ENCODE measurements at regions not wholly inside any gene's neighbourhood (a gene's known extent, or its start where the extent isn't known, plus 50 kb on each side); places are given as distances from the start of the nearest gene placed in this dataset.

DNA sequence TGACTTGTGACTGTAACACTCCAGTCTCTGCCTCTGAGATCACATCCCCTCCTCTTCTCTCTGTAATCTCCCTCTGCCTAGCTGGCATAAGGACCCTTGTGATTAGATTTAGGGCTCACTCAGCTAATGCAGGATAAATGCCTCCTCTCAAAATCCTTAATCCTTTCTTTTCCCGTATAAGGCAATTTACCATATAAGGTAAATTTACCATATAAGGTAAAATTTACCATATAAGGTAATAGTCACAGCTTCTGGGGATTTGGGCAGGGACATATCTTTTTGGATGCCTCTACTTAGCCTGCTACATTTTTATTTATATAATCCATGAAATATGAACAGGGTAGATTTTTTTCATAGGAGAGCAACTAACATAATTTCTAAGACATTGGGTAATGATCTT is 318.0 kb upstream of the PUM3 start:
- no peak for DNase-seq

DNA sequence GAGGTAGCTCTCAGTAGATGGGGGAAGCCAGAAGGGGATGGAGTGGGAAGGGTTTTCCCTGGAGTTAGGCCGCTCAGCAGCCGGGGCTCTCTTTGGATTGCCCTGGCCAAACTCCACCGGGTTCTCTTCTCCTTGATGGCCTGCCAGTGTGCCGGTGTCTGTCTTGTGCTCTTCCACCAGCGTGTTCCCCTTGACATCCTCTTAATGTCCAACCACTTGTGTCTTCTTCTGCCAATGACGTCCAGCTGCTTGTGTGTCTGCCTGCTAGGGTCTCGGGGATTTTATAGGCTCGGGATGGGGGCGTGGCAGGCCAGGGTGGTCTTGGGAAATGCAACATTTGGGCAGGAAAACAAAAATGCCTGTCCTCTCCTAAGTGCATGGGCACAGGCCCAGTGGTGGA is 313.1 kb upstream of the PUM3 start:
- no peak for DNase-seq

DNA sequence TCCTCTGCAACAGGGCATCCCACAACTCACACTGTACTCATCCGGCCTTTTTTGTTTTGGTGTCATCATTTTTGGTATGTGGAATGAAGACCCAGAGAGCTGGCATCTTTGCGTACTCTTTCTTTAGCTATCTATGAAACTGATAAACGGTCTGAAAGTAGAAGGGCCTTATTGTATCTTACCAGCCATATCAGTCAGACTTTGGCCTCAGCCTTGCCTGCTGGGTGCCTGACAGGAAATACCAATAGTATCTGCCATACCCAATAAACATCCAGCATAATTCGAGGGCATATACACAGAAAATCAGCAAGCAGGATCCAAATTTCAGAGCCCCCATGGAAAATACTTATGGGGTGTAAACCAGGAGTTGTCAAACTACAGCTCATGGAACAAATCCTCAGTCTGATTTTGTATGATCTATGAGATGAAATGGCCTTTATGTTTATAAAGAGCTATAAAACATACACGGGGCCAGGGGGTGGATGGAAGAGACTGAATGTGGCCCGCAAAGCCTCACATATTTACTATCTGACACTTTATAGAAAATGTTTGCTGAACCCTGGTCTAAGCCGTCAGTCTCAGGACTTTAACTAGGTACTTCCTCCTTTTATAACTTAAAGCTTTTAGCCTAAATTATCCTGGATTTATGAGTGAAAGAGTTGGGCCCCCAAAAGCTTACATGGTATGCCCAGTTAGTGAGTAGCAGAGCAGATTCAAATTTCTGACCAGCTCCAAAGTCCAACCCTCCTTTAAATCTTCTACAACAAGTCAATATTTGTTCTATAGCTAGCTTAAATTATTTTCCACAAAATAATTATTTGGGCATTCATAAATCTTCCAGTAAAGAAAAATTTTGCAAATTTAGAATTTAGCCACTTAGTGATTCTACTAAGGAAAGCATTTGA is 308.0 kb upstream of the PUM3 start:
- DNase-seq: no peak

DNA sequence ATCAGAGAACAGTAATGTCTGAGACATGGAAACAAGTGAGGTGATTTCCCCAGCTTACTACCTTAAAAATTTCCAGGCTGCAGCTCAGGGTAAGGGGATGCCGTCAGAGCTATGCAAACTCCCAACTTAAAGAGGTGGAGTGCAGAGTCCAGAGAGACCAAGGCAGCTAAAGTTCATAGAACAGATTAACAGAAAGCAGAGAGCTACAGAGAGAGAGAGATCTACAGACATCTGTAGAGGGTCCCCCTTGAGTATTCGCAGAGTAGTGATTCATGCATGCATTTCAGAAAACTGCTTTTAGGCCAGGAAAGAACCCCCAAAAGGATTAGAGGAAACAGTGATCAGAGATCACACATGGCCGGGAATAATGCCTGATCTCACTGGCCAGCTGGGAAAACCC is 306.2 kb upstream of the PUM3 start:
- DNase-seq: peak; percentile 40

DNA sequence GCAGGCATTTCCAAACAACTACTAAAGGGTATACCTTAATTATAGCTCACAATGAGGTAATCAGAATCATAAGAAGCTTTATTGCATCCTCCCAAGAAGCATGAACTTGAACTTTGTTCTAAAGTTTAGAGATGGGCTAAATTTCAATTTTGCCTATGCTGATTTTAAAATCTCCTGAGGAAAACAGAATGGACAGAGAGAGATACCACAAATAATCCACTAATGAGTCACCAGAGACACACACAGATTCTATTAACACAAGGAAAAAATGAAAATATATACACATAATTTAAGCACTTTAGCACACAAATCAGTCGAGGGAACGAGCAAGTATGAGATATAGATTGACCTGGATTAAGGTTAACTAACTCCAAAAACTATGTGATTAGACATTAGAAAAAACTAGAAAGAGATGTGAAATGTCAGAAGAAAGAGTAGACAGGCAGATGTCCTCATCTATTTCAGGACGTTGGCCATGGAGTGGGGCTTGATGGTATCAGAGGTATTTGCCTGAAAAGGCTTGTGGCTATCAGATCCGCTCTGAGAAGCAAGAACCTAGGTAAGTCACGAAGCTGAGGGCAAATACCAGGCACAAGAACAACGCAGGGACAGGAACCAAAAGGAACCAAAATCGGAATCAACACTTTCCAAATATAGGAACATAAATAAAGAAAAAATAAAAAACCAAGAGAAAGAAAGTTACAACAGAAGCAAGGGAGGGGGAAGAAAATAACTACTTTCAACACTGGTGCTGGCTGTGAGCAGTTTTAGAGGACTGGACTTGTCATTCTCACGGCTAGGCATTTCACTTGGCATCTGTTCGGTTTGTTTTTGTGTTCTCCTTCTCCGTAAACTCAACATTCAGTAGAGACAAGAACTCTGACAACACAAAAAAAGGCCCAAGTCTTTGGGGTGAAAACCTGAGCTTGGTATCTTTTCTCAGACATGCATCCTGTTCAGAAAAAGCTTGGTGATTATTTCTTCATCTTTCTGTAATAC is 294.6 kb upstream of the PUM3 start:
- DNase-seq: no peak

DNA sequence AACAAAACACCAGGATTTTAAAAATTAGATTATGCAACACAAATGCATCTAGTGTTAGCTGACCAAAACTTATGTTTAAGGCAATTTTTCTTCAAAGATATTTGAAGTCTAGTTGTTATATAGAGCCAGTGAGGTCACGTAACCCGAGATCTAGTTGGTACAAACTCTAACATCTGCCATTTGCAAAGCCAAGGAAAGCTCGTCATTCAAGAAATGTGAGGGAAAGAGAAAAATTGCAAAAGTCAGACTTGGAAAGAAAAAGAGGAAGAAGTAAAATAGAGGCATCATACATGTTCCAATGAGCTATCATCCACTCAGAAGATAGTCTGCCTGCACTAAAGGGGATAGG is 293.4 kb upstream of the PUM3 start:
- no peak for DNase-seq

DNA sequence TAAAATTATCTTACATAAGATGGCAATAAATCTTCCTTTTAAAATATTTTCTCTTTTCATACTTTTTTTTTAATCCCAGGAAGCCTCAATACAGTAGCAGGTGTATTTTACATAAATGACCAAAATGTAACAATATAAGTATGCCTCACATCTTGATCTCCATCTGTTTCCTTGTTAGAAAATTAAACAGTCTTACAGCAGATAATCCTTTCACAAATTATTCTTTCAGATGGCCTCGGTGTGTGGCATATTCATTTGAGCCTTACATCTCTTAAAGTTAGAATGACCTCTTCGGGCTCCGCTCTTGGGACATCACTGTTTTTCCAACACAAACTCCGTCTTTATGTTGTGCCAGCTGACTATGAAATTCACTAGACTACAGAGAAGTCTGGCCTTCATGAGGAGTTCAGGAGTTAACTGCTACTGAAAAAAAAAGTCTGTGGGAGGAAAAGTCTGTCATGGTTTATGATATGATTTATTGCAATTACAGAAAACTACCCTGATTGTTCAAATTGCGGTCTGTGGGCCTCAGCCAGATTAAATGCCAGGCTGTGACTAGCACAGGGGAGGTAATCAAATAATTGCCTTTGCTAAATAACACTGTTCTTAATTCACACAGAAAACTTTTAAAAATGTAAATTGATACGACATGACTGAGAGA is 292.9 kb upstream of the PUM3 start:
- DNase-seq: no peak

DNA sequence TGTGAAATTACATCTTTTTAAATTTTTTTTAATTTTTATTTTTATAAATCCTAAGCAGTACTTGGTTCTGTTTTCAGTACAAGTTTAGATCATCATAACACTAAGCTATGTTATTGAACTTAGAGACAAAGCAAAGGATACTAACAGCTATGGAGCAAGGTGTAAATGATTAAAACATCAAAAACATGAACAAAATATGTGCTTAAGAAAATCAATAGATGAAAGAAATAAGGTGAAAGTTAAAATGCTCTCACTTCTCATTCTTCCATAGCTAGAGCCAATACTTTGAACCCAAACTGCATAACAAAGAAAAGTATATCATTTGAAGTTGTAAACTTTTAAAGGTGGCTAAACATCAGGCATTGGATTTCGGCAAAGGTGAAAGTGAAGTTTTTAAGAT is 292.3 kb upstream of the PUM3 start:
- no peak for DNase-seq

DNA sequence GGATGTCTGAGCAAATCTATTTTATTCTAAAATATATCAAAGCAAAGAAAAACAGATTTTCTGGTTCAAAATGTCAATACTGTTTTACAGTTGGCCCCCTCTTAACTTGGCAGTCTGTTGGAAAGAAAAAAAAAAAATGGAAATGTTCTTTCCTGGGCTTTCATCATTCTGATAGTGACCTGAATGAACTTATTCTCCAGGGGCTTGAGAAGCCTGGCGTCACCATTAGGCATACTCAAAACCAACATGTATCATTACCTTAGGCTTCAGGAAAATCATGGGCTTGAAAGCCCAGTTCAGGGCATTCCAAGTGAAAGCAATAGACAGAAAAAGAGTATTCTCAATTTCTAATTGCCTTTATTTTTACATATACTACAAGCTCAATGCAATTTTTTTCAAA is 283.7 kb upstream of the PUM3 start:
- DNase-seq: no peak

DNA sequence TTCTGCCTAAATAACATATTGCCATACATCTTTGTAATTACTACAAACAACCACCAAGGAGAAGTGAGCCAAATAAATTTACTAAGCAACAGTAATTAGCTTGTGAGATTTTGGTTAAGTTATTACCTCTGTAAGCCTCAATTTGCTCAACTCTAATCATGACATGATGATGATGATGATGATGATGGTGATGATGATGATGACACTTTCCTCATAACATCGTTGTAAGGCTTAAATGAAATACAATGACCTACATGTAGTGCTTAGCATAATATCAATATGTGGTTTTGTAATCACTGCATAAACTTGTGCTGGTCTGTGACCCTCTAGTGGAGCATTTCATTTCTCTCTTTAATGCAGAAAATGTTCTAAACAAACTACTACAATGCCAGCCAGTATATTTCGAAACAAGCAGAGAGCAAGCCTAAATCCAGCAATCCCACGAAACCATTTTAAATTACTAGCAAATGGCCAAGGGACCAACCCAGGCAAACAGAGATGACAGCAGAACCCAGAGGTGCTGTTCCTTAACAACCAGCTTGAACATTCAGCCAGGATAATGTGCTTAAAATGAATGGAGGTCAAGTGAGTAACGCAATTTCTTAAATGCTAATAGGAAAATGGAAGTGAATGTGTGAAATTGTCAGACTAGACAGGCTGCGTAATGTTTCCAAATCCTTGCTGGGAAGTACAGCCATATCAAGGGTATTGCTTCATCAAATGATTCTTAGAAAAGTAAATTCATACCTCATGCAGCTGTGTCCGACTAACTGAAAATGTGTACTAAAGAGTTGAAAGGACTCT is 281.9 kb upstream of the PUM3 start:
- DNase-seq: no peak

DNA sequence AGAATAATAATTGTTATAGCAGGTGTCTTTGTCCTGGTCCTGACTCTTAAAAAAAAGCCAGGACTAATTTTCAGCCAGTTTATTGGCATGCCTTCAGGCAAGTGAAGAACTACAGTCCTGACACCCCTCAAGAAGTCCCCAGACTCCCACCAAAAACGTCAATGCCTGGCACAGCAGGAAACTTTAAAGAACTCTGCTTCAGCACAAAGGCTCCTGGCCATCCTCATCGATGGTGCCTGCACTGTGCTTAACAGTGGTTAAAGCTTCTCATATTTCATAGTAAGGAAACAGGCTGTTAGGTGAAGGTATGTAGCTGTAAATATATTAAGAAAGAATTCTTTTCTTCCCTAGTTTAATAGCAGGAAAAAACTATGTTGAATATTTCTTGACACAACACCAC is 280.1 kb upstream of the PUM3 start:
- no peak for DNase-seq

DNA sequence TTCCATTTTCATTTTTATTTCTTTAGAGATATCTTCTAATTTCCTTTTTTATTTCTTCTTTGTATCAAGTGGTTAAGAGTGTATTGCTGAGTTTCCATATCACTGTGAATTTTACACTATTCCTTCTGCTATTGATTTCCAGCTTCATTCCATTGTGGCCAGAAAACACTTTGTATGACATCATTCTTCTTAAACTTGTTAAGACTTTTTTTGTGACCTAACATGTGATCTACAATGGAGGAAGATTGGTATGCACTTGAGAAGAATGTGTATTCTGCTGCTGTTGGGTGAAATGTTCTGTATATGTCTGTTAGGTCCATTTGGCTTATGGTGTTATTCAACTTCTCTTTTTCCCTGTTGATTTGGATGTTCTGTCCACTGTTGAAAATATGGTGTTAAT is 274.2 kb upstream of the PUM3 start:
- no peak for DNase-seq

DNA sequence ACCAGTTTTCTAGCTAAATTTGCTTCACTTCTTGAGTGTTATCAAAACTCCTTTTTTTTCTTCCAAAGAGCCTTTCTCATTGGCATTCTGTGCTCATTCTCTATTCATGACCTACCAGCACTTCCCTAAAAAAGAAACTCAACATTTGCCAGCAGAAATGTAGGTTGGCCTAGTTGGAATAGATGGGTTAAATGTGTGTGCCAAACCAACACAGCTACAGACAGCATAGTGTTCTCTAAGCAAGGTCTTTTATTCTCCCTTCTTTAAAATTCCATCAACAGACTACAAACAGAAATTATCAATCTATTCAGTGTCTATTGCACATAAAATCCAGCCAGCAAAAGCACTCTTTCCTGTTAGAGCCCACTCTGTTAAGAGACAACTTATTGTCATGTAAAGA is 255.8 kb upstream of the PUM3 start:
- no peak for DNase-seq

DNA sequence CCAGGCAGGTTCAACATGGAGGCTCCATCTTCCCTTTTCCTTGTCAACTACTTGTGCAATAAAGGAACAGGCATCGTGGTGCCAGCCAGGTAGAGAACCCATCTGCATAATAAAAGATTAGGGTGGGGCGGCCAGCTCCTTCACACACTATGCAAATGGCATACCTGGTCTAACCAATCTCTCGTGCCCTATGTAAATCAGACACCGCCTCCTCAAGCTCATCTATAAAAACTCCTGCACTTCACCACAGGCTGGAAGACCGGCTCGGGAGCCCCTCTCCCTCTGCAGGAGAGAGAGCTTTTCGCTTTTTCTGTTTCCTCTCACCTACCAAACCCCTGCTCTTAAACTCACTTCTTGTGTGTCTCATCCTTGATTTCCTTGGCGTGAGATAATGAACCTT is 244.3 kb upstream of the PUM3 start:
- DNase-seq: no peak

DNA sequence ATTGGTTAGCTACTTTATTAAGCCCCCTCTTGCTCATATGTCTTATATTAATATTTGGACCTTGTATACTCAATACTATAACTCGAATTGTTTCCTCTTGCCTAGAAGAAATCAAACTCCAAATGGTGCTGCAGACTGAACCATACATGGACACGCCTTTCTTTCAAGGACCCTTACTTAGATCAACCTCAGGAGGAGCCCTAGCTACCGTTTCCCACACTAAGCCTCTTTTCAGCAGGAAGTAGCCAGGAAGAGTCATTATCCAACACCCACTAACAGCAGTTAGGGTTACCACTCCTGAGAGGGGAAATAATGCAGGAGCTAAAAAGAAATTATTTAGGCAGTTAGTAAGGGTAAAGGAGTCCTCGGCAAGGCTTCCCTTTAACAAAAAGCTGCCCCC is 243.8 kb upstream of the PUM3 start:
- no peak for DNase-seq

DNA sequence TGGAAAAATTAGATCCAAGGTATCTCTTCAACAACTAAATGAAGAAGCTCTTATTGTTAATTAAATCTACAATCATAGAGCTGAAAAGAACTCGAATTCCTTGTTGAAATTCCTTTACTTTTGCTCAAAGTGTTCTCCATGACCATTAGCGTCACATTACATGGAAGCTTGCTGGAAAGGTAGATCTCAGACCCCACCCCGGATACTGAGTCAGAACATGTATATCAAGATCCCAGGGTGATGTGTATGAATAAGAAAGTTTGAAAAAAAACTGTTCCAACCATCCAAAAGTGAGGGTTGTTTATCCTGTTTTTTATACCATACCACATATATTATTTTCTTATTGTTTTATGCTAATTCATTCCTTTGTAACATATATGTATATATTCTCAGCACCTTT is 237.1 kb upstream of the PUM3 start:
- DNase-seq: no peak

DNA sequence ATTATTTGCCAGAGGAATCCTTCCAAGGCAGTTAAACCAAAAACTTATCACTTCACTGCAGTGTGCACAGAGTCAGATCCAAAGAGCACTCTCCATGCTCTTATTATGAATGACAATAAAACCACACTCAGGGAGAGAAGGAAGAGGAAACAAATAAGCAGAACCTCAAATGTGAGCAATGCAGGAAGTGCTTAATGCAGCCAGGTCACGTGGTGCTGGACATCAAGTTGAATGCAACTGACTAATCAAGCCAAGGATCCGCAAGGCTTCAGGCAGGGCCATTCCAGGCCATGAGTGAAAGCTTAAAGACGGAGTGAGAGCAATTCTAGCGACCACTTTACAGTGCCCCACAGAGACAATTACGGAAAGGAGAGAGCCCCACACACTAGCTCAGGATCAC is 230.4 kb upstream of the PUM3 start:
- DNase-seq: no peak

DNA sequence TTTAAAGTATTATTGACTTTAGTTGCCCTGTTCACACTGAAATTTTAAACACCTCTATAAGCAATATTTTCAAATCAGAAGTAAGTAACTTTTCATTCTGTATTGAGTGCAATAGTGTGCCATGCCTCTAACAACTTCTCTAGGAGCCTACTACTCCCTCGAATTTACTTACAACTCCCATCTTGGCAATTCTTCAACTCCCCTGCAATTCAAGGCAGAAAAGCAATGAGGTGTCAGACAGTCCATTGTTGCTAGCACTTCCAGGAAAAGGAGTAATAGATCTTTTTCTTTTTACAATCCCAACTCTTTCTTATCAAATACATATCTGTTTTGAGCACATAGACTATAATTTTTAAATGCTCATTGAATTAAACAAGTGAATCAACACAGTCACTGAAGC is 222.7 kb upstream of the PUM3 start:
- DNase-seq: no peak

DNA sequence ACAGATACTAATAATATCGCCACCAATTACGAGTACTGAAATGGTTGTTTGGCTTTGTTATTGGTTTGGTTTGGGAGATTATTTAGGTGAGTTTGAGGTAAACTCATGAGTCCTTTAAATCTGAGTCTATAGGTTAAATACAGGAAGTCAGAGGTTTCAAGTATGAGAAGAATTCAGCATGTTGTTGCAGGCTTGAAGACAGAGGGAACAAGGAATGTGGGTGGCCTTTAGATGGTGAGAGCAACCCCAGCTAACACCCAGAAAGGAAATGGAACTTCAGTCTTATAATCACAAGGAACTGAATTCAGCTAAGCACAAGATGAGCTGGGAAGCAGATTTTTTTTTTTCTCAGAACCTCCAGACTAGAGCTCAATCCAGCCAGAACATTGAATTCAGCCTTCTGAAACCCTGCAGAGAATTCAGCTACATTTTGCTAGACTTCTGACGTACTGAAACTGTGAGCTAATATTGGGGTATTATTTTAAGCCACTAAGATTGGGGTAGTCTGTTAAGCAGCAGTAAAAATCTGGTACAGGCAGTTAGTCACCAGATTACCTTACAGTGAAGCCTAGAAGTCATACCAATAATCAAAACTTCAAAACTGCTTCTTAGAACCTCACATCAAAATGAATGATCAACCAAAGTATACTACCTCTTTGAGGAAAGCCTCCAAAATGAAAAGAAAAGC is 216.0 kb upstream of the PUM3 start:
- no peak for DNase-seq

DNA sequence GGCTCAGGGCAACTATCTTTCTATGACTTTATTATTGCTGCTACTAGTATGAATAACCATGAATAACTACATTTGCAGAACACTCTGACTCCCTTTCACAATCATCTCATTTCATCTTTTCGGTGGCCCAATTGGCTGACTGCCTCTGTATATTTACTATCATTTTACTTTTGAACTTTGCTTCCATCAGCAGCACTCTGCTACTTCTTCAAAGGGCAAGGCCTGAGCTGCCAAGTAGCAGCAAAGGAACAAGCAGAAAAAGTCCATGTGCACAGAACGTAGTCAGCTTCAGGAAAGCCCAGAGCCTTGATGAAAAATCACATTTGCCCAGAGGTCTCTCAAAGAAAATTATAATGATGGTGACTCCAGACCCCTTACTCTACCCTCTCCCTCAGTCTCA is 214.5 kb upstream of the PUM3 start:
- no peak for DNase-seq

DNA sequence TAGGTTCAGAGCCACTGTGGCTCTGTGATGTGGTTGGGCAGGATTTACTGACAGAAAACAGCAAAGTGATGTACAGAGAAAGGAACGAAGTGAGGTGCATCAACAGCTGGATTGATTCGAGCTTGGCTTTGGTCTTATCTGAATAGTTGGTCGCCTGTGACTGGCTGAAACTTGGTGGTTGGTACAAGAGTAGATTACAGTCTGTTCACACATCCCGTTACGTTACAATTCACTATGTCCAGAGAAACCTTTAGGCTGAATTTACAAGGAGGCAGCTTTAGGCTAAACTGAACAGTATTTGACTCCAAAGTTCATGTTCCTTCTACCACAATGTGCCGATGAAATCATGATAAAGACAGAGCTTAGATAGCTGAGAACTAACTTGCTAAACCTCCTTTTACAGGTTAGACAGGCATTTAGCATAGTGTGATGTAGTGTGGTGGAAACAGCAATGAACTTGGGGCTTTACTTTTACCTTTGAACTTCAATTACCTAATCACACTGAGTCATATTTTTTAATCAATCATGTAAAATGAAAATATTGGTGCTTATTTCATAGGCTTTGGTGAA is 210.2 kb upstream of the PUM3 start:
- no peak for DNase-seq

DNA sequence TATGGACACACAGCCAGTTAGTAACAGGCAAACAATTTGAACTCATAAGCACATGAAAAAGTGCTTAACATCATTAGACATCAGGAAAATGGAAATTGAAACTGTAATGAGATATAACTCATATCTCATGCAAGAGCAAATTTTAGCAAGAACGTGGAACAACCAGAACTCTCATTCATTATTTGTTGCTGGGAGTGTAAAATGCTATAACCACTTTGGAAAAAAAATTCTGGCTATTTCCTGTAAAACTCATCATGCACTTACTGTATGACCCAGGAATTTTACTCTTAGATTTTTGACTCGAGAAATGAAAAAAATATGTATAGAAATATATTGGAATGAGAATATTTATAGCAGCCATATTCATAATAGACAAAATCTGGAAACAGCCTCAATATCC is 205.7 kb upstream of the PUM3 start:
- DNase-seq: no peak
